H1 (cell line): ENCODE measurements at regions not wholly inside any gene's neighbourhood (a gene's known extent, or its start where the extent isn't known, plus 50 kb on each side); places are given as distances from the start of the nearest gene placed in this dataset.

ENCODE experiments used
- GABPA ChIP-seq: IDR thresholded peaks from 2 replicates; pipeline ENCODE4 v1.6.1; 2011; ENCODE audit warnings: mild to moderate bottlenecking, low read length, moderate library complexity, borderline replicate concordance; ENCODE audit not compliant: insufficient read depth
- JUN ChIP-seq: IDR thresholded peaks from 2 replicates; pipeline ENCODE4 v1.6.1; 2011; ENCODE audit warnings: low read depth, mild to moderate bottlenecking, improper control_type of control experiment, low read length
- POLR2A ChIP-seq, 2 experiments: IDR thresholded peaks; 1 replicate in 1 of 2; 2 replicates in 1 of 2; pipeline ENCODE4 v1.6.1; 2011; ENCODE audit warnings: low read depth in 2 of 2, low read length in 2 of 2, mild to moderate bottlenecking in 2 of 2; ENCODE audit errors: control extremely low read depth in 1 of 2
- RFX5 ChIP-seq: IDR thresholded peaks from 2 replicates; pipeline ENCODE4 v1.6.1; 2011; ENCODE audit warnings: low read depth, low read length, improper control_type of control experiment, borderline replicate concordance
- SRF ChIP-seq: IDR thresholded peaks from 2 replicates; pipeline ENCODE4 v1.6.1; 2011; ENCODE audit warnings: mild to moderate bottlenecking, low read depth, low read length, moderate library complexity
- USF2 ChIP-seq: IDR thresholded peaks from 2 replicates; pipeline ENCODE4 v1.6.1; 2011; ENCODE audit warnings: low read length, improper control_type of control experiment
- YY1 ChIP-seq: IDR thresholded peaks from 2 replicates; pipeline ENCODE4 v1.6.1; 2011; ENCODE audit warnings: low read depth, mild to moderate bottlenecking, low read length
- ZNF274 ChIP-seq: IDR thresholded peaks from 2 replicates; pipeline ENCODE4 v1.7.0; 2012; ENCODE audit warnings: low read length, borderline replicate concordance; ENCODE audit errors: extremely low read depth
- TF ChIP-seq, protein P1 (sequence below): IDR thresholded peaks from 2 replicates; pipeline ENCODE4 v1.6.1; 2012; ENCODE audit warnings: inconsistent platforms
- TF ChIP-seq, protein P2 (sequence below), 3 experiments: IDR thresholded peaks; 1 replicate in 2 of 3; 2 replicates in 1 of 3; pipeline versions ENCODE4 v1.5.1 to v1.6.1; 2011; ENCODE audit warnings: low read length in 3 of 3, mild to moderate bottlenecking in 3 of 3, inconsistent platforms in 2 of 3, low read depth in 1 of 3, moderate library complexity in 1 of 3; ENCODE audit not compliant: insufficient read depth in 1 of 3; ENCODE audit errors: control extremely low read depth in 1 of 3

DNA sequence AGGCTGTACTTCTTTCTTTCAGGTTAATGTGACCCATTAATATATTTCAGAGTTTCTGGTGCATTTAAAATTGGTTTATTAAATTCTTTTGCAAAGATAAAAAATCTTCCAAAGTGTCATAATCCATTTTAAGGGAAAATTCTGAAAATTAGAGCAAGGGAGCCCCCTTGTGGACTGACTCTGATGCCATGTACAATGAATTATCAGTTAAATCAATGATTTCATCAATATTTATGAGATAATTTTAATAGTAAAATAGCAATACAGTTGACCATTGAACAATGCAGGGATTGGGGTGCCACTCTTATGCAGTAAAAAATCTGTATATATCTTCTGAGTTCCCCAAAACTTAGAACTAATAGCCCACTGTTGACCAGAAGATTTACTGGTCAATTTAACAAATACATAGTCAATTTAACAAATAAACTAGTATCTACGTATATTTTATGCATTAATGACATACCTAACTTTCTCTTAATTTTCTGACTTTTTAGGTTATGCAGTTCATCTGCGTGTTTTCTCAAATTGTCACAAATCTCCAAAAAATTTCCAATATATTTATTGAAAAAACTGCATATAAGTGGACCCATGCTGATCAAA is 479.1 kb upstream of the MIR17HG start:
- TF ChIP-seq, protein P1, sequence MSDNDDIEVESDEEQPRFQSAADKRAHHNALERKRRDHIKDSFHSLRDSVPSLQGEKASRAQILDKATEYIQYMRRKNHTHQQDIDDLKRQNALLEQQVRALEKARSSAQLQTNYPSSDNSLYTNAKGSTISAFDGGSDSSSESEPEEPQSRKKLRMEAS, result no peak
- no peak for TF ChIP-seq GABPA
- TF ChIP-seq ZNF274, result no peak
- TF ChIP-seq, protein P2, sequence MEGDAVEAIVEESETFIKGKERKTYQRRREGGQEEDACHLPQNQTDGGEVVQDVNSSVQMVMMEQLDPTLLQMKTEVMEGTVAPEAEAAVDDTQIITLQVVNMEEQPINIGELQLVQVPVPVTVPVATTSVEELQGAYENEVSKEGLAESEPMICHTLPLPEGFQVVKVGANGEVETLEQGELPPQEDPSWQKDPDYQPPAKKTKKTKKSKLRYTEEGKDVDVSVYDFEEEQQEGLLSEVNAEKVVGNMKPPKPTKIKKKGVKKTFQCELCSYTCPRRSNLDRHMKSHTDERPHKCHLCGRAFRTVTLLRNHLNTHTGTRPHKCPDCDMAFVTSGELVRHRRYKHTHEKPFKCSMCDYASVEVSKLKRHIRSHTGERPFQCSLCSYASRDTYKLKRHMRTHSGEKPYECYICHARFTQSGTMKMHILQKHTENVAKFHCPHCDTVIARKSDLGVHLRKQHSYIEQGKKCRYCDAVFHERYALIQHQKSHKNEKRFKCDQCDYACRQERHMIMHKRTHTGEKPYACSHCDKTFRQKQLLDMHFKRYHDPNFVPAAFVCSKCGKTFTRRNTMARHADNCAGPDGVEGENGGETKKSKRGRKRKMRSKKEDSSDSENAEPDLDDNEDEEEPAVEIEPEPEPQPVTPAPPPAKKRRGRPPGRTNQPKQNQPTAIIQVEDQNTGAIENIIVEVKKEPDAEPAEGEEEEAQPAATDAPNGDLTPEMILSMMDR (IDR thresholded peaks at IDR 0.05; ENCODE audit: control extremely low read depth in 1 of 3, insufficient read depth in 1 of 3, low read depth in 1 of 3, low read length in 3 of 3), result peak in 2 of 3 experiments; percentile 28 to 53; a peak in 2 of 4 replicates
- TF ChIP-seq POLR2A (IDR thresholded peaks at IDR 0.05; ENCODE audit: control extremely low read depth in 1 of 2, low read depth in 2 of 2, low read length in 2 of 2), result no peak
- no peak for TF ChIP-seq YY1
- no peak for TF ChIP-seq USF2
- TF ChIP-seq RFX5, result no peak
- TF ChIP-seq SRF, result no peak
- TF ChIP-seq JUN, result no peak
